ENCODE measurements at regions not wholly inside any gene's neighbourhood (a gene's known extent, or its start where the extent isn't known, plus 50 kb on each side); places are given as distances from the start of the nearest gene placed in this dataset.

DNA sequence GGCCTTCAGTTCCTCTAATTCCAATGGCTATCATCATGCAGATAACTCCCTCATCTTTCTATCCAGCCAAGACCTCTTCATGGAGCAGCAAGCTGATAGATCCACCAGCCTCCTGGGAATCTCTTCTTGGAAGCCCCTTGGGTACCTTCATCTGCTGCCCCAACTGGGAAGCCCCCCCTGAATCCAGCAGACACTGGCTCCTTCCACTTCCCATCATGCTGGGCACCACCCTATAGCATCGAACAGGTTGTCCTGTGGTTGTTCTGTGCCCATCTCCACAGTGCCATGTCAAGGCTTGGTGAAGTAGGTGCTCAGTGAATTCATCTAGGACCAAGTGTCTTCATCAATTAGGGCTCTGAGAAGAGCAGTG lies 410.4 kb upstream of the KLF4 start:
- Histone ChIP-seq H4K20me1 (ENCODE audit: control insufficient read depth, insufficient read depth, low read depth, low read length) (no peaks in the 10 kb centered on the region), H3K9me3 (ENCODE audit: control insufficient read depth, insufficient read depth, low read length) (no peaks in the 10 kb centered on the region), H3F3A (ENCODE audit: control insufficient read depth, insufficient read depth) (no peaks in the 10 kb centered on the region), H3K4me2 (ENCODE audit: low read length) (no peak overlapping the region), H3K4me3 (ENCODE audit: low read length) (no peak overlapping the region), H3K9me2 (replicated peaks; ENCODE audit: control insufficient read depth, low read length) (no peaks in the 10 kb centered on the region), H3K27me3 (ENCODE audit: control insufficient read depth, low read length) (no peaks in the 10 kb centered on the region), H3K4me1 (ENCODE audit: control insufficient read depth, low read length) (no peaks in the 10 kb centered on the region), H3K27ac (ENCODE audit: low read depth, low read length) (no peak overlapping the region), H3K36me3 (ENCODE audit: control insufficient read depth, low read length) (no peaks in the 10 kb centered on the region), H3K79me2 (ENCODE audit: control insufficient read depth, low read length) (no peaks in the 10 kb centered on the region)
- no peak for TF ChIP-seq EZH2phosphoT487 (IDR thresholded peaks at IDR 0.05; ENCODE audit: borderline replicate concordance, low read length)
- TF ChIP-seq, protein P1, sequence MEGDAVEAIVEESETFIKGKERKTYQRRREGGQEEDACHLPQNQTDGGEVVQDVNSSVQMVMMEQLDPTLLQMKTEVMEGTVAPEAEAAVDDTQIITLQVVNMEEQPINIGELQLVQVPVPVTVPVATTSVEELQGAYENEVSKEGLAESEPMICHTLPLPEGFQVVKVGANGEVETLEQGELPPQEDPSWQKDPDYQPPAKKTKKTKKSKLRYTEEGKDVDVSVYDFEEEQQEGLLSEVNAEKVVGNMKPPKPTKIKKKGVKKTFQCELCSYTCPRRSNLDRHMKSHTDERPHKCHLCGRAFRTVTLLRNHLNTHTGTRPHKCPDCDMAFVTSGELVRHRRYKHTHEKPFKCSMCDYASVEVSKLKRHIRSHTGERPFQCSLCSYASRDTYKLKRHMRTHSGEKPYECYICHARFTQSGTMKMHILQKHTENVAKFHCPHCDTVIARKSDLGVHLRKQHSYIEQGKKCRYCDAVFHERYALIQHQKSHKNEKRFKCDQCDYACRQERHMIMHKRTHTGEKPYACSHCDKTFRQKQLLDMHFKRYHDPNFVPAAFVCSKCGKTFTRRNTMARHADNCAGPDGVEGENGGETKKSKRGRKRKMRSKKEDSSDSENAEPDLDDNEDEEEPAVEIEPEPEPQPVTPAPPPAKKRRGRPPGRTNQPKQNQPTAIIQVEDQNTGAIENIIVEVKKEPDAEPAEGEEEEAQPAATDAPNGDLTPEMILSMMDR (IDR thresholded peaks at IDR 0.05; ENCODE audit: low read depth, low read length, poor library complexity, severe bottlenecking) = no peak

DNA sequence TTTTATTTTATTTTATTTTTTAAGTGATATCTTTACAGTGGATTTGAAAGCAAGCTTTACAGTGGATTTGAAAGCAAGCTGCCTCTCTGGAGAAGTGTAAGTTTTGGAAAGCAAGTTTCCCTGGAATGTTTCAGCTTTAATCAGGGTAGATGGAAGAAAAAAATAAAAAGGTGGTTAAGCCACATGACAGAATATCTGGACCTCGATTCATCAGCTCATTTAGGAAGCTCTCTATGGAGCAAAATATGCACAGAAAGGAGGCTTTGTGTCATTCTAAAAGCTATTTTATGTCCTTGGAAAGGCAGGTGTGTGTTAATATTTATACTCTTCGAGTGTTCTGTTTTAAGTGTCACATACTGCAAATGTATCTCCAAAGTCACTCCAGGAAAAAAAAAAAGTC lies 409.2 kb upstream of the KLF4 start:
- no peak overlapping the region for H3K27ac ChIP-seq (ENCODE audit: low read depth, low read length)
- H3K36me3 ChIP-seq (ENCODE audit: control insufficient read depth, low read length) = no peaks in the 10 kb centered on the region
- no peaks in the 10 kb centered on the region for H3K4me1 ChIP-seq (ENCODE audit: control insufficient read depth, low read length)
- H3K79me2 ChIP-seq (ENCODE audit: control insufficient read depth, low read length) = no peaks in the 10 kb centered on the region
- H4K20me1 ChIP-seq (ENCODE audit: control insufficient read depth, insufficient read depth, low read depth, low read length) = no peaks in the 10 kb centered on the region
- no peaks in the 10 kb centered on the region for H3F3A ChIP-seq (ENCODE audit: control insufficient read depth, insufficient read depth)
- no peak overlapping the region for H3K4me3 ChIP-seq (ENCODE audit: low read length)
- no peaks in the 10 kb centered on the region for H3K27me3 ChIP-seq (ENCODE audit: control insufficient read depth, low read length)
- H3K9me3 ChIP-seq (ENCODE audit: control insufficient read depth, insufficient read depth, low read length) = no peaks in the 10 kb centered on the region
- no peak for TF ChIP-seq EZH2phosphoT487 (IDR thresholded peaks at IDR 0.05; ENCODE audit: borderline replicate concordance, low read length)
- TF ChIP-seq, protein P1 (IDR thresholded peaks at IDR 0.05; ENCODE audit: low read depth, low read length, poor library complexity, severe bottlenecking) = no peak
- H3K4me2 ChIP-seq (ENCODE audit: low read length) = no peak overlapping the region
- no peaks in the 10 kb centered on the region for H3K9me2 ChIP-seq (replicated peaks; ENCODE audit: control insufficient read depth, low read length)

DNA sequence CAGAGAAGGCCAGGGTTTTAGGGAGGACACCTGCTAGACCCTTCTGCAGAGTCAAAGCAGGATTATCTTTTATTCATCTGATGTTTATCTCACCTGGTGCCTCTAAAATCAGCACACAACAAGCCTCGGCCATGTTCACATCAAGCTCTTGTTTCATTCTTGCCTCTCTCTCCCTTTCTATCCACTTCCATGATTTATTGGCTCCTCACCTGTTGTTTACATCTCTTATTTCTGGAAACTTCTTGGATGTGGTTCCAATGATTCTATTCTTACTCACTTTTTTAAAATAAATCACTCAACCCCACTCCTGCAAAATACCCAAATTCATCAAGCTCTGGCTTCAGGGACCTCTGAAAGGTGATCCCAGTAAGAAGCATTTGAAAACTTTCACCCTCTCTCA lies 407.0 kb upstream of the KLF4 start:
- TF ChIP-seq, protein P1 (IDR thresholded peaks at IDR 0.05; ENCODE audit: low read depth, low read length, poor library complexity, severe bottlenecking) = no peak
- no peak for TF ChIP-seq EZH2phosphoT487 (IDR thresholded peaks at IDR 0.05; ENCODE audit: borderline replicate concordance, low read length)
- H3F3A ChIP-seq (ENCODE audit: control insufficient read depth, insufficient read depth) = no peaks in the 10 kb centered on the region
- no peaks in the 10 kb centered on the region for H3K27me3 ChIP-seq (ENCODE audit: control insufficient read depth, low read length)
- H3K9me2 ChIP-seq (replicated peaks; ENCODE audit: control insufficient read depth, low read length) = no peaks in the 10 kb centered on the region
- no peaks in the 10 kb centered on the region for H3K4me1 ChIP-seq (ENCODE audit: control insufficient read depth, low read length)
- H3K4me2 ChIP-seq (ENCODE audit: low read length) = no peak overlapping the region
- no peaks in the 10 kb centered on the region for H3K9me3 ChIP-seq (ENCODE audit: control insufficient read depth, insufficient read depth, low read length)
- H4K20me1 ChIP-seq (ENCODE audit: control insufficient read depth, insufficient read depth, low read depth, low read length) = no peaks in the 10 kb centered on the region
- no peak overlapping the region for H3K4me3 ChIP-seq (ENCODE audit: low read length)
- H3K79me2 ChIP-seq (ENCODE audit: control insufficient read depth, low read length) = no peaks in the 10 kb centered on the region
- no peaks in the 10 kb centered on the region for H3K36me3 ChIP-seq (ENCODE audit: control insufficient read depth, low read length)
- no peak overlapping the region for H3K27ac ChIP-seq (ENCODE audit: low read depth, low read length)
